OCI-LY3 (cell line): ENCODE measurements at regions not wholly inside any gene's neighbourhood (a gene's known extent, or its start where the extent isn't known, plus 50 kb on each side); places are given as distances from the start of the nearest gene placed in this dataset.

Experiments
- CTCF ChIP-seq: fragments of 200-600, 300-600 bp; sonication (generic); IDR thresholded peaks from 2 replicates; pipeline ENCODE4 v1.5.1; 2014; ENCODE audit warnings: antibody characterized with exemption, low read length, low read depth
- EZH2phosphoT487 ChIP-seq: fragments of 200-600 bp; shearing (Covaris generic); IDR thresholded peaks from 2 replicates; pipeline ENCODE4 v1.6.1; 2018; ENCODE audit warnings: antibody characterized with exemption, mixed run types, low read depth

DNA sequence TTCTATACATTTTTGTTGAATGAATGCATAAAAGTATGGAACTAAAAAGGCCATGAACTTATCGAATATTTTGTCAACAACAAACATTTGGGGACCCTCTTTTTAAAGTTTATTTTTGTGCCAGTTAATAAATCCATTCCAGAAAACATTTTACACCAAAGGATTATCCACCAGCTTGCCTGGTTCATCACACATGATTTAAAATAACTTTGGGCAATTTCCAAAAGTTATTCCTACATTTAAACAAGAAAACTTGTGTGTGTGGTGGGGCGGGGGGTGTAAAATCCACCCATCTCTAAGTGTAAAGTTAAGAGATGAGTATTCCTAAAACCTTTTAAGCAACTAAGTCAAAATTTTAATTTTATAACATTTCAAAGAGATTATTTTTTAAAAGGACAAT, 224.5 kb upstream of the SNX7 start:
- TF ChIP-seq CTCF (no peak), EZH2phosphoT487 (no peak)
